GM15510 (cell line): ENCODE measurements at regions not wholly inside any gene's neighbourhood (a gene's known extent, or its start where the extent isn't known, plus 50 kb on each side); places are given as distances from the start of the nearest gene placed in this dataset.

Experiments used
- POLR2A ChIP-seq: IDR thresholded peaks from 3 replicates; pipeline ENCODE4 v1.6.1; 2011; ENCODE audit warnings: borderline replicate concordance; ENCODE audit not compliant: insufficient read length; ENCODE audit errors: extremely low read depth

- no peak for TF ChIP-seq POLR2A
Observed at GRCh38 chr12:25023808-25024207, 74.9 kb upstream of the BCAT1 start.

- TF ChIP-seq POLR2A, result no peak
Observed at GRCh38 chr12:25020621-25021243, 71.8 kb upstream of the BCAT1 start.

GRCh38 chr12:25018146-25018545, 69.2 kb upstream of the BCAT1 start:
- no peak for TF ChIP-seq POLR2A

GRCh38 chr12:25017336-25017735, 68.4 kb upstream of the BCAT1 start:
- no peak for TF ChIP-seq POLR2A

GRCh38 chr12:25014961-25015360, 66.1 kb upstream of the BCAT1 start:
- no peak for TF ChIP-seq POLR2A

- TF ChIP-seq POLR2A, result no peak
Observed at GRCh38 chr12:25013061-25013460, 64.2 kb upstream of the BCAT1 start.

- TF ChIP-seq POLR2A, result no peak
Observed at GRCh38 chr12:25009496-25010092, 60.7 kb upstream of the BCAT1 start.

GRCh38 chr12:25005376-25005775, 56.5 kb upstream of the BCAT1 start:
- TF ChIP-seq POLR2A, result no peak

GRCh38 chr12:25004447-25004846, 55.5 kb upstream of the BCAT1 start:
- no peak for TF ChIP-seq POLR2A

- no peak for TF ChIP-seq POLR2A
Observed at GRCh38 chr12:25001311-25001710, 52.4 kb upstream of the BCAT1 start.
